Loucy (cell line): ENCODE measurements at regions not wholly inside any gene's neighbourhood (a gene's known extent, or its start where the extent isn't known, plus 50 kb on each side); places are given as distances from the start of the nearest gene placed in this dataset.

Experiments
- H2AFZ ChIP-seq: fragments of 200-600 bp; sonication (generic); 2 replicates; pipeline ENCODE4 v1.6.0; 2016; ENCODE audit warnings: antibody characterized with exemption, mild to moderate bottlenecking, low read length, moderate library complexity
- H3F3A ChIP-seq: fragments of 200-600 bp; 2 replicates; pipeline ENCODE4 v1.6.0; 2016; ENCODE audit warnings: antibody characterized with exemption, low read depth, mild to moderate bottlenecking
- H3K27me3 ChIP-seq: fragments of 200-600 bp; sonication (generic); 2 replicates; pipeline ENCODE4 v1.6.1; 2014; ENCODE audit warnings: low read length, mild to moderate bottlenecking; ENCODE audit not compliant: insufficient read depth, poor library complexity, severe bottlenecking
- H3K36me3 ChIP-seq: fragments of 200-600 bp; sonication (generic); 2 replicates; pipeline ENCODE4 v1.6.1; 2016; ENCODE audit warnings: low read length; ENCODE audit not compliant: insufficient read depth
- H3K4me1 ChIP-seq: fragments of 200-600 bp; sonication (generic); 2 replicates; pipeline ENCODE4 v1.5.1; 2014; ENCODE audit warnings: low read length, mild to moderate bottlenecking; ENCODE audit not compliant: insufficient read depth, poor library complexity, severe bottlenecking
- H3K4me2 ChIP-seq: fragments of 200-600 bp; sonication (generic); 2 replicates; pipeline ENCODE4 v1.6.0; 2014; ENCODE audit warnings: antibody characterized with exemption, low read length, low read depth, mild to moderate bottlenecking; ENCODE audit not compliant: poor library complexity, severe bottlenecking
- H3K4me3 ChIP-seq: fragments of 200-600 bp; sonication (generic); 2 replicates; pipeline ENCODE4 v1.5.1; 2014; ENCODE audit warnings: low read length, mild to moderate bottlenecking, mixed read lengths; ENCODE audit not compliant: poor library complexity, severe bottlenecking
- H3K79me2 ChIP-seq: fragments of 200-600 bp; sonication (generic); 2 replicates; pipeline ENCODE4 v1.6.1; 2014; ENCODE audit warnings: low read length; ENCODE audit not compliant: insufficient read depth
- H3K9ac ChIP-seq: fragments of 200-600 bp; sonication (generic); 2 replicates; pipeline ENCODE4 v1.6.0; 2014; ENCODE audit warnings: mild to moderate bottlenecking, low read depth, low read length, moderate library complexity; ENCODE audit not compliant: poor library complexity, severe bottlenecking
- H3K9me2 ChIP-seq: fragments of 200-600 bp; sonication (generic); replicated peaks from 2 replicates; pipeline ENCODE4 v1.6.1; 2016; ENCODE audit warnings: low read depth, low read length, mixed read lengths
- H3K9me3 ChIP-seq: fragments of 200-600 bp; sonication (generic); 2 replicates; pipeline ENCODE4 v1.6.1; 2014; ENCODE audit warnings: mild to moderate bottlenecking, antibody characterized with exemption, low read length, low read depth; ENCODE audit not compliant: insufficient read depth
- H4K20me1 ChIP-seq: fragments of 200-600 bp; sonication (generic); 2 replicates; pipeline ENCODE4 v1.6.0; 2014; ENCODE audit warnings: antibody characterized with exemption, low read length, mild to moderate bottlenecking; ENCODE audit not compliant: insufficient read depth, poor library complexity, severe bottlenecking
- CTCF ChIP-seq: fragments of 200-600 bp; sonication (generic); conservative IDR thresholded peaks from 2 replicates; pipeline ENCODE4 v1.5.1; 2014; ENCODE audit warnings: mild to moderate bottlenecking, antibody characterized with exemption, low read length
- EZH2phosphoT487 ChIP-seq: fragments of 200-600 bp; IDR thresholded peaks from 2 replicates; pipeline ENCODE4 v1.6.1; 2018; ENCODE audit warnings: antibody characterized with exemption, mild to moderate bottlenecking, moderate library complexity, borderline replicate concordance

GRCh38 chr1:162996261-162996660 lies 72.9 kb upstream of the RGS4 start:
- H3K36me3 ChIP-seq = no peaks in the 10 kb centered on the region
- H3K27me3 ChIP-seq = no peaks in the 10 kb centered on the region
- no peaks in the 10 kb centered on the region for H3K9me3 ChIP-seq
- no peaks in the 10 kb centered on the region for H3K79me2 ChIP-seq
- no peak overlapping the region for H3K9ac ChIP-seq
- H3K4me3 ChIP-seq = no peak overlapping the region
- TF ChIP-seq CTCF = no peak
- TF ChIP-seq EZH2phosphoT487 = no peak
- H3K4me2 ChIP-seq = no peak overlapping the region
- no peaks in the 10 kb centered on the region for H3K9me2 ChIP-seq
- H2AFZ ChIP-seq = no peak overlapping the region
- H3F3A ChIP-seq = no peaks in the 10 kb centered on the region
- H4K20me1 ChIP-seq = no peaks in the 10 kb centered on the region
- no peaks in the 10 kb centered on the region for H3K4me1 ChIP-seq

GRCh38 chr1:162994921-162995320 lies 74.2 kb upstream of the RGS4 start:
- H3K9ac ChIP-seq = no peak overlapping the region
- no peaks in the 10 kb centered on the region for H4K20me1 ChIP-seq
- no peaks in the 10 kb centered on the region for H3K79me2 ChIP-seq
- no peak overlapping the region for H2AFZ ChIP-seq
- no peaks in the 10 kb centered on the region for H3K36me3 ChIP-seq
- H3K4me1 ChIP-seq = no peaks in the 10 kb centered on the region
- no peaks in the 10 kb centered on the region for H3K27me3 ChIP-seq
- H3K4me2 ChIP-seq = no peak overlapping the region
- H3F3A ChIP-seq = no peaks in the 10 kb centered on the region
- H3K9me3 ChIP-seq = no peaks in the 10 kb centered on the region
- no peaks in the 10 kb centered on the region for H3K9me2 ChIP-seq
- no peak overlapping the region for H3K4me3 ChIP-seq
- no peak for TF ChIP-seq EZH2phosphoT487
- TF ChIP-seq CTCF = no peak

GRCh38 chr1:162993846-162994245 lies 75.3 kb upstream of the RGS4 start:
- no peaks in the 10 kb centered on the region for H3K36me3 ChIP-seq
- TF ChIP-seq EZH2phosphoT487 = no peak
- TF ChIP-seq CTCF = no peak
- H3K4me3 ChIP-seq = no peak overlapping the region
- H3K27me3 ChIP-seq = no peaks in the 10 kb centered on the region
- no peak overlapping the region for H2AFZ ChIP-seq
- no peaks in the 10 kb centered on the region for H4K20me1 ChIP-seq
- H3F3A ChIP-seq = no peaks in the 10 kb centered on the region
- no peaks in the 10 kb centered on the region for H3K79me2 ChIP-seq
- no peaks in the 10 kb centered on the region for H3K9me3 ChIP-seq
- no peaks in the 10 kb centered on the region for H3K9me2 ChIP-seq
- no peak overlapping the region for H3K4me2 ChIP-seq
- no peak overlapping the region for H3K9ac ChIP-seq
- H3K4me1 ChIP-seq = no peaks in the 10 kb centered on the region
